MM.1S (cell line): ENCODE measurements at regions not wholly inside any gene's neighbourhood (a gene's known extent, or its start where the extent isn't known, plus 50 kb on each side); places are given as distances from the start of the nearest gene placed in this dataset.

Experiments used
- CTCF ChIP-seq: fragments of 300-600 bp; sonication (generic); IDR thresholded peaks from 2 replicates; pipeline ENCODE4 v1.5.1; 2016; ENCODE audit warnings: antibody characterized with exemption, low read length, mixed read lengths
- EZH2 ChIP-seq: fragments of 300-600 bp; sonication (generic); optimal IDR thresholded peaks from 2 replicates; pipeline ENCODE3; 2017; ENCODE audit warnings: low read depth, mild to moderate bottlenecking, antibody characterized with exemption, low read length, mixed read lengths

DNA sequence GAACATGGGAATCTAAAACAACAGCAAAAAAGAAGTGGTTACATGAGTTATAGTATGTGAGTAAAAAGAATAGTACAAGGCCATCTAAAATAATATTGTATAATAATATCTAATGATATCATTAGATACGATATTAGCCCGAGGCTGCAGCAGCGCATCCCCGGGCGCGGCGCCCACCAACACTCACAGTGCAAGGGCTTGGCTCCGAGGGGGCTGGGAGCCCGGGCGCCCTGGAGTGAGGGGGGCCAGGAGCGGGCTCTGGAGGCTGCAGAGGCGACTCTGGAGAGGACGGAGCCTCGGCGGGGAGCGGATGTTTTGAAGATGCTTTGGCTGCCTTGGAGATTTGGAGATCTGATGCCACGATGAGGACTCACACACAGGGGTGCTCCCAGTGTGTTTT is 68.1 kb upstream of the TMEM252 start:
- no peak for TF ChIP-seq EZH2
- TF ChIP-seq CTCF = no peak
